ENCODE measurements at regions not wholly inside any gene's neighbourhood (a gene's known extent, or its start where the extent isn't known, plus 50 kb on each side); places are given as distances from the start of the nearest gene placed in this dataset.

DNA sequence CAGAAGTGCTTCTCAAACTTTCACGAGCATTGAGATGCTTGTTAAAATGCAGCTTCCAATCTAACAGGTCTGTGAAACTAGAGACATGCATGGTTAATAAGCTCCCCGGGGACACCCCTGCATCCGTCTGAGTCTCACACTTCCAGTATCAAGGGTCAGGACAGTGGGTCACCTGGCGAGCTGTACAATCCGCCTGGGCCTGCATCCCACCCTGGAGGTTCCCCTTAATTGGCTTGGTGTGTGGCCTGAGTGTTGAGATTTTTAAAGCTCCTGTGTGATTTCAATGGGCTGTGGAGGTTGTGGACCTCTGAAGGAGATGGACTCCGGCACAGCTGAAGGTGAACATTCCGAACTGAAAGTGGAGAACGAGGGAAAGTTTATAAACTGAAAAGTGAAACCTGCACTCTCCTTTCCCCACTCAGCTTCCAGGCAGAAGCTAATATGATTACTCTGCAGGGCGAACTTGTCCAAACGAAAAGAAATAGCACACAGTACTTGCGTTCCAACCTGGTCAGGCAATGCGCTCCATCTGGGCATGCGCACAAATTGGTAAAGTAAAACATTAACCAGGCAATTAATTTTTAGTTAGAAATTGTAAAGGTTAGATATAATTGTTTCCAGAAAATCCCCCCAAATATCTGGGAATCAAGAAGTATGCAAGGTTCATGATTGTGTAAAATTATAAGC lies 191.7 kb upstream of the ALKAL2 start:
- DNase-seq (ENCODE audit: low spot score), result no peak

DNA sequence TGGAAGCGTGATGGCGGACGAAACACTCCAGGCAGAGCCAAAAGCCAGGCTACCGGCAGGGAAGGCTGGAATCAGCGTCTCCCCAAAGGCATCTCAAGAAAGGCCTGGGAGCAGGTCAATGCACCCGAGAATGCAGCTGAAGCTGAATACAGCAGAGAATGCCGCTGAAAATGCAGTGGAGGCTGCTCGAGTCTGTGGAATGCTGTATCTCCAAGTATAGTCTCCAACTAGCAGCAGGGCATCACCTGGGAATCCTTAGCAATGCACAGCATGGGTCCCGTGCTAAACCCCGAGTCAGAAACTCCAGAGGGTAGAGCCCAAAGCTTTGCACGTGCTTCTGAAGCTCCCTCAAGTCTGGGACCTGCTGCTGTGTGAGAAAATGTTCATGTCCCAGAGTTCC lies 191.1 kb upstream of the ALKAL2 start:
- no peak for DNase-seq (ENCODE audit: low spot score)

DNA sequence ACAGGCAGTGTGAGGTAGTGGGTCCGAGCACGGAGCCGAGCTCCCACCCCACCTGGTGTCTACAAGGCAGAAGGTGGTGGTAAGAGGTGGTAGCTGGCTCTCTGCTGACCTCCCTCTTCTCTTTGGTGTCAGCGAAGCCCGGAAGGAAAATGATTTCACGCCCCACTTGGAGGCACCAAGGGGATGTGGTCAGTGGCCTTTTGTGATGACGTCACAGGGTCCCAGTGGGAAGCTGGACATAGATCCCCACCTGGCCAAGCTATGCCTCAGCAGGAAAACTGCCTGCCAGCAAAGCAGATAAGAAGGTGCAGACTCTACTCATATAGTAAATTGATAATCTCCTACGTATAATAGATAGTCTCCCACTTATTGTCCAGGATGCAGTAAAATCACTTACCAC lies 183.7 kb upstream of the ALKAL2 start:
- DNase-seq (ENCODE audit: low spot score), result no peak

GRCh38 chr2:469514-469913 lies 181.6 kb upstream of the ALKAL2 start:
- DNase-seq (ENCODE audit: low spot score), result no peak

DNA sequence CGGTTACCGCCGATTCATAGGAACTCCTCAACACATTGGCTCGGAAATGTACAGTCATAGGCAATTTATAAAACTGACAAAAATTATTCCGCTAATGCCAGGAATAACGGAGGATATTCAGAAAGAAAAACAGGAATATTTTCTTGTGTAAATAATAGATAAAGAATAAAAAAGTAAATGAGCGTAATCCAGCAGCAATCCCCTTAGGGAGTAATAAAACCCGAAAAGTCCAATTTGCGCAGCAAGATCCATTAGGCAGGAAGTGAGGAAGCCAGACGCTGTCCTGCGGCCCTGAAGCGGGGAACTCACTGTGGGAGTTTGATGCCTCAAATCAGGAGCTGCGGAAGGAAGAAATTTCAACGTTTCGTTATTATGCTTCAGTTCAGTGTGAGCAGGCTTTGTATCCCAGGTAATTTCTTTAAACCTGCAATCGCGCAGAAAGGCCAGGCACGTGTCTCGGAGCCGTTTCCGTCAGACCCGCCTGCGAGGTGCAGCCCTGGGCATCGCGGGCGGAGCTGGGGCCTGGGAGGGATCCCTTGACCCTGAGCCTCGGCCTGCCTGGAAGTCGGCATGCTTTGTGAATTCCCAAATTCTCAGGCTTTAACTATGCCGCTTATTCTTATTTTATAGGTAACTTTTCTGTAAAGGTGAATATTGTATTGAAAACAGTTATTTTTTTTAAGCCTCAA lies 180.9 kb upstream of the ALKAL2 start:
- DNase-seq (ENCODE audit: low spot score), result no peak

- no peak for DNase-seq (ENCODE audit: low spot score)
Observed at GRCh38 chr2:467892-468647, 180.2 kb upstream of the ALKAL2 start.

DNA sequence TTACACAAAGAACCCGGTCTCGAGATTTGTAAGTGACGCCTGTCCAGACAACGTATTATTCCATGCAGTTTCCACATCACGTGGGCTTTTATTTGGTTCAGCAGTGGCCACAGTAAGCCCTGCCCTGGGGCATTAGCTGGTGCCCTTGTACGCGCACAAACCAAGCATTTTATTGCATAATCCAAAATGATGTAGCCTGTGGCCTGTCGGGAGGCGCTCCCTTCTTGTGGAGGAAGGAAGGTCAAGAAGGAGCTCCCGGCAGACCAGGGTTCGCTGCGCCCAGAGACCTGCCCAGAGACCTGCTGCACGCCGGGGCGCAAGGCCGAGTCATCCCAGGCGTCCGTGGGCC lies 179.6 kb upstream of the ALKAL2 start:
- no peak for DNase-seq (ENCODE audit: low spot score)

DNA sequence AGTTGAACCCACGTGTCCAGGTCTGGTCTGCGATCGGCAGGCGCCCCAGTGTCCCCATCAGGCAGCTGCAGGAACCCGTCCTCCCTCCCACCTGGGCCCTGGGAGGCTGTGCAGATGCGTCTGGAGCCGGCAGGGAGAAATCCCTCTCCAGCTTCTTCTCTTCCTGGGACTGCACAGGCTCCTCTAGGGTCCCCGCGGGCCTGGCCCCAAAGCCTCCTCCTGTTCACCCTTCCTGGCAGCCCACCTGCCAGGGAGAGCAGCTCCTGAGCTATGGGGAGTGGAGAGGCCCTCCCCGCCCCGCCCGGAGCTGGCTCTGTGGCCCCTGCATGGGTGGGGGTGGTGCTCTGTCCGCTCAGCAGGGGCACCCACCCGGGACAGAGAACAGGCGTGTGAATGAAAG lies 179.2 kb upstream of the ALKAL2 start:
- no peak for DNase-seq (ENCODE audit: low spot score)

- DNase-seq (ENCODE audit: low spot score), result no peak
Observed at GRCh38 chr2:464562-465309, 176.8 kb upstream of the ALKAL2 start.

- DNase-seq (ENCODE audit: low spot score), result no peak
Observed at GRCh38 chr2:460861-461260, 173.0 kb upstream of the ALKAL2 start.

DNA sequence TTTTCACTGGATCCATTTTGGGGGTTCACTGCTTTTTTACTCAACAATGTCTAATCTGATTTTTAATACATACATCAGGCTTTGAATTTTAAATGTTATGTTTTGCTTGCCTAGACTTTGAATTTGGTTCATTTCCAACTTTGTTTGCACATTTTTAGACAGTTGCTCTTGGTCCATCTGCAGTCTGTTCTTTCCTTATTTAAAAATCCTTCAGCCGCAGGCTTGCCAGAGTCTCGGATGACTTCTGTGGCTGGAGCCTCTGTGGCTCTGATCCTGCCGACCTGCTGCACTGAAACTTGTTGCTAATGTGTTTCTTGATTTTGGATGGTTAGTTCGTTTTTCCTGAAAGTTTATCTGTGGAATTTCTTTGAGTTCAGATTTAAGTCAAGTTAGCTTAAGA lies 172.0 kb upstream of the ALKAL2 start:
- no peak for DNase-seq (ENCODE audit: low spot score)

- no peak for DNase-seq (ENCODE audit: low spot score)
Observed at GRCh38 chr2:458425-458815, 170.5 kb upstream of the ALKAL2 start.

GRCh38 chr2:457792-458424 lies 170.0 kb upstream of the ALKAL2 start:
- no peak for DNase-seq (ENCODE audit: low spot score)

DNA sequence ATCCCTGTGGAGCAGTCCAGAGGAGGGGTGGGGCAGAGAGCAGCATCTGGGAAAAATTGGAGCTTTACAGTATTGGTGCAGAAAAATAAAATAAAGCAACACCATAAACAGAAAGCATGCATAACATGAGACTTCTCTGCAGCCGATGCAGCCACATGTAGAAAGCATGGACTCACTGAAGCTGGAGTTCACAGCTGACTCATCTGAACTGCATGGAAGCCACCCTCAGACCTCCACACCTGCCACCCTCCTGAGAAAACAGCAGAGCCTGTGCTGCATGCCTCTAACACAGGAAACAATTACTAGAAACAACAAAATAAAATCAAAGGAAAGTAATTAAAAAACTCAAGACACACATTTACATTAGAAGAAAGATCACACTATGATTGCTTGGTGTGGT lies 169.4 kb upstream of the ALKAL2 start:
- DNase-seq (ENCODE audit: low spot score), result no peak

DNA sequence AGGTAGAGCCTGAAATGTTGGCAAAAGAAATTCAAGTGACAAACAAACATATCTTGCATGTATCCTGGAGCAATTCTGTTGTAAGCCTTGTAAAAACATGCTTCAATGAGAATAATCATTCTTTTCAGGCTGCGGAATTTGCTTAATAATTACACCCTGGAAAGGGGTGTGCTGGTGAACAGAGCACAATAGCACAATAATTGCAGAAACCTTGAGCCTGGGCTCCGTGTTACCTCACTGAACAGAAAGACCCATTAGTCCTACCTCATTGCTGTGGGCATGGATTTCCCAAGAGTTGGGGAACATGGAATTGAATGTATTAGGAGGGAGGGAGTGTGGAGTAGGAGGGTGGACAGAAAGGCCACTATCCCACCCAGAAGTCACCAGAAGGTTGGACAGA lies 168.0 kb upstream of the ALKAL2 start:
- DNase-seq (ENCODE audit: low spot score), result no peak

DNA sequence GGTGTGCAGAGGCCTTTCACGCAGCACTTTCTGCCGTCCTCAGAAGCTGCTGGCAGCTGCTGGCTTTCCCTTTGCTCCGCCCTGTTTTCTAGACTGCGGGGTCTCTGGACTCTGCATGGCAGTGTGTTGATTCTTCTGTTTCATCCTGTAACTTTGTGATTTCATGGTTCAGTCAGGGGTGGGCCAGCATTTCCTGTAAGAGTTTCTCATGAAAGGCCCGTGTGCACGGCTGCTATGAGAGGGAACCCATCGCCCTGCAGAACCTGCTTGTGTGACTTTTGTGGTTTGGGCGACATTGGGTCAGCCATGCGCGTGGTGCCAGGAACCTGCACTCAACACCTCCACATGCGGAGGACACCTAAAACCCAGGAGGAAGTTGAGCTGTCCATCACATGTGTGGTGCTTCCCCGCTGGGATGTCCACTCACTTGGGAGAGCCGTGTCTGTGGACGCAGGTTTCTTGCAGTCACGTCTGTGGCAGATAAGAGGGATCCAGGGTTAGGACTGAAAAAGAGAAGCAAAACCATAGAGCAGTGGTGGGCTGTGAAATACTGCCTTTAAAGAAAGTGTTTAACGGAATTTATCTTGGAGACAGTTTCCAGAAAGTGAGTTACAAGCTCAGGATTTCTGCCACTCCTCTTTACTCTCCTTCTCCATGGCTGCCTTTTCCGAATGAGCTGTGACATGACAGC lies 167.3 kb upstream of the ALKAL2 start:
- DNase-seq (ENCODE audit: low spot score), result no peak

DNA sequence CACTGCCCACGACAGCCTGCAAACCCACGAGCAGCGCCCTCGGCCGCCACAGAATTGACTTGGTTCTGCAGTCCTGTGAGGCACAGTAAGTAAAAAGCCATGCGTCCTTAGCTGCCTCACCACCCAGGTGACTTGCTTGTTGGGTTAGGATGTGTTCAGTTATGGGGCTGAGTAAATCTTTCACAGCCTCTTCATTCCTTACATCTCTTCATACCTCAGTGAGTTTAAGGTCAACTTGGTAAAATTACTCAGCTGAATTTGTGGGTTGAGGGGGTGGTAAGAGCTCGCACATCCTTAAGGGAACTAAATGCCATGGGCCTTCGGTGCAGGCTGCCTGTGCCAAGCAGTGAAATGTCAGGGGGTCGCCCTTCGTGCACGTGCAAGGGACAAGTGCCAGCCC lies 165.2 kb upstream of the ALKAL2 start:
- DNase-seq (ENCODE audit: low spot score), result no peak

DNA sequence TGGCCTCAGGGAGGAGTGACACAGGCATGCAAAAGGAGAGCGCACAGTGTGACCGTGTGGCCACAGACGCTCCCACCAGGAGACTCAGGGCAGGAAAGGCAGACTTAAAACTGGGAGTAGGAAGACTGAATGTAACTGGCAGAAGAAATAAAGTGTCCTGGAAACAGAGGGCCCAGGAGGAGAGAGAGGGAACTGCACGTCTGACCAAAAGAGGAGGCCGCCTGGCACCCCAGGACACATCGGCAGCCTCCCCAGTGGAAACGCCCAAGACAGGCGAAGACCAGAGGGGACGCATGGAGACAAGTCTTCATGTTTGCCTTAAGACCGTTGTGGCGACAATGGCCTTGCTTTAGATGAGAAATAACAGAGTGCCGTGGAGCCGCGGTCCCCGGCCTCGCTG lies 163.6 kb upstream of the ALKAL2 start:
- DNase-seq (ENCODE audit: low spot score), result no peak

GRCh38 chr2:449246-450067 lies 161.6 kb upstream of the ALKAL2 start:
- no peak for DNase-seq (ENCODE audit: low spot score)

DNA sequence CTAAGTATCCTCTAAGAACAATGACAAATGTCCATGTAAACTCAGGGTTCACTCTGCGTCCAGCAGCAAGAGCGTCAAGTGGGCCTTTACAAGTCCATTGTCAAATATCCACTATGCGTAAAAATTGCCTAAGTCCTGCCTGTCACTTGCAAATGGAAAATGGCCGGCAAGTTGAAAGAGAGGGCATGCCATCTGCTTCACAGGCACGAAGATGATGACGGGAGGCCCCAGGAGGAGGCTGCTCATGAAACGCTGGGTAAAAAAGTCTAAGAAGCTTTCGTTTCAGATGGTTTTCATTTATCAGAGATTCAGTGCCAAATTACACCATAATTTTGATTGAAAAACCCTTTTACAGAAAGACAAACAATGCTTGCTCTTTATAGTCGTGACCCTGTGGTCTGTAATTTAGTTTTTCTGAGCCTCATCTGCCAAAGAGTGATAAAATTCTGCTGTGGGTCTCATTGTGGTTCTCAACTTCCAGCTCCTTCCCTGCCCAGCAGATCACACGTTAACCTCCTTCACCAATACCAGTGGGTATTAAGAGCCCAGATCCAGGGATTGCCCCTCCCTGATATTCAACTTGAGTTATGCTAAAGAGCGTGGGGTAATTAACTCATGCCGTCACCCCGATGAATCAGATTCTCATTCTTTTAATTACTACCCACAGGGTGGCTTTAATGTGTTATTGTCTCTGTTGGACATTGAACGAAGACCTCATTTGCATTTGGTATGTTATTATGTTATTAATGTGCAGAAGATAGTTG lies 160.2 kb upstream of the ALKAL2 start:
- DNase-seq (ENCODE audit: low spot score), result no peak

Data from AG08395 (cell line).